KBM-7 (cell line): ENCODE measurements at regions not wholly inside any gene's neighbourhood (a gene's known extent, or its start where the extent isn't known, plus 50 kb on each side); places are given as distances from the start of the nearest gene placed in this dataset.
"Not testable (repeated sequence)": the region's sequence is repeated elsewhere in the genome, so short reads cannot be mapped to it uniquely, and the experiment has no call there.

ENCODE experiments used
- DNase-seq: peaks from one replicate; pipeline ENCODE4 v3.0.0-alpha.2; 2015
- in situ Hi-C: fragments of 300-500 bp; cut with MboI; formaldehyde crosslinking; loops from 2 replicates; pipeline ENCODE4 v1.14.3; 2020; ENCODE audit warnings: low sequenced_read_pairs, low pct_unique_long_range_greater_than_20kb, mixed read lengths

DNA sequence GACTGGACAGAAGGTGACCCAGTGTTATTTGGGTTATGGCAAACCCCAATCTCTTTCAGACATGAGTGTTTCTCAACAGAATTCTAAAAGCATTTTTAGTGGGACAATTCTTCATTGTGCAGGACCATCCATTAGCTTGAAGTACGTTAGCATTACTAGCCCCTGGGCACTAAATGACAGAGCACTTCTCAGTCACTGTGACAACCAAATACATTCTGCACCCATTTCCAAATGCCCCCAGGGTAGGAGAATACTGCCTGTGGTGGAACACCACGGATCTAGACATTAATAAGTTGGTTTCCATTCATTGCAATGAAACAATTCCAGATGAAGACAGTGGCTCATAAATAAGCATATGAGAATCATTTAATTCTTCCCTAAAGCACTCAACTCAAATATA is 102.4 kb upstream of the FRMD4A start:
- no peak for DNase-seq
- in situ Hi-C loops, result no loop called here

DNA sequence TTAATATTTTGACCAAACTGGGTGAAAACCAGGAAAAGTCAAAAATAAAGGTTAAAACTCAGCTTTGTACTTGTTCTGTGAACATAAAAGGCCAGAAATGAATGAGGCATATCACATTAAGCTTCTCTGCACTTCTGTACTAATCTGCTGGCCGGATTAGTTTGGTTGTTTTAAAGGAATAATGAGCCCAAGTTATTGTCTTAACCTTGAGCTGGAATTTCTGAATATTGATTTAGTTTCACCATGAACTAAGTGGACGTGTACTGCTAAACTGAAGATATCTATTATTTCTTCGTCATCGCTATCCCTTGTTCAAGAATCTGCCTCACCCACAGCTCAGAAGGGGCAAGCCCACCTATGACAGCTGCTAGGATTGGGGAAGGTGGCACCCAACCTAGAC is 101.1 kb upstream of the FRMD4A start:
- DNase-seq, result no peak
- in situ Hi-C loops, result no loop called here

DNA sequence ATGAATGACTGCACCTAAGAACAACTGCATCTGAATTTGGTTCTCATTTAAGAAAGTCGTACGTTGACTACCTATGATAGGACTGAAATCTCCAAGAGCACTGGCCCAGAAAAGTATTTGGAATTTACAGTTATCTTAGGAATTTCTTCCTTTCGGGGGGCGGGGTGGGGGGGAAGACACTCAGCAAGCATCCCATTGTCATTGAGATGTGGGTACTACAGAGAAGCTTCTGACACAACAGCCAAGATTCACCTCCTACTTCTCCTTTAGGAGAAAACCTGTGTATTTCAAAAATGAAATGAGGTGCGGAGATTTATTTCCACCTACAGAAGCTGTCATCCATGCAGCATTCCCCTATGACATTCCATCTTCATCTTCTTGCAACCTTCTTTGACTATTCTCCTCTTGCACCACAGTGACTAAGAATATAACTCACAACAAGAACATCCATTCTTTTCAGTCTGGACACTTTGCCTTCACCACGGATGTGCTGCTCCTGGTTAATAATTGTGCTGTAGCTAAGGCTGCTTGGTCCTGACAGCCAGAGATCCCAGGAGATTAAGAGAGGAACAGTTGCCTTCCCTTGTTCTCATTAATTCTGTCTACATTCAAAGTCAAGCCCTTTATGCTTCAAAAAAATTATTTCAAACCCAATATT is 98.4 kb upstream of the FRMD4A start:
- no peak for DNase-seq
- in situ Hi-C loops, result no loop called here

DNA sequence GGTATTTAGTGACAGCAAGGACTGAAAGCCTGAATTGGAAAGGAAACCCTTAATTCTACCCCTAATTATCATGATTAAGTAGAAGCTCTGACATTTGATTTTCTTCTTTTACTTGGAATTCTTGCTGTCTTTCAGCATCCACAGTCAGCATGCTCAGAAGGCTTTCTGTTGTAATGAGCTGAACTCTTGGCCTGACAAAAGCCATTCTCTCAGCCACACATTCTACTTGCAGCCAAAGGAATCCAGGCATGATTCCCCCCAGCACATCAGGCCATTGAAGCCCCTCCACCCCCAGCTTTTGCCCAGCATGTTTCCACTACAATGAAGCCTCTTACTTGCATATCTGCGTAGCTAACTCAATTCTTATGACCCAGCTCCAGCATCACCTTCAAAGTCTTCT is 94.3 kb upstream of the FRMD4A start:
- in situ Hi-C loops, result no loop called here
- no peak for DNase-seq

DNA sequence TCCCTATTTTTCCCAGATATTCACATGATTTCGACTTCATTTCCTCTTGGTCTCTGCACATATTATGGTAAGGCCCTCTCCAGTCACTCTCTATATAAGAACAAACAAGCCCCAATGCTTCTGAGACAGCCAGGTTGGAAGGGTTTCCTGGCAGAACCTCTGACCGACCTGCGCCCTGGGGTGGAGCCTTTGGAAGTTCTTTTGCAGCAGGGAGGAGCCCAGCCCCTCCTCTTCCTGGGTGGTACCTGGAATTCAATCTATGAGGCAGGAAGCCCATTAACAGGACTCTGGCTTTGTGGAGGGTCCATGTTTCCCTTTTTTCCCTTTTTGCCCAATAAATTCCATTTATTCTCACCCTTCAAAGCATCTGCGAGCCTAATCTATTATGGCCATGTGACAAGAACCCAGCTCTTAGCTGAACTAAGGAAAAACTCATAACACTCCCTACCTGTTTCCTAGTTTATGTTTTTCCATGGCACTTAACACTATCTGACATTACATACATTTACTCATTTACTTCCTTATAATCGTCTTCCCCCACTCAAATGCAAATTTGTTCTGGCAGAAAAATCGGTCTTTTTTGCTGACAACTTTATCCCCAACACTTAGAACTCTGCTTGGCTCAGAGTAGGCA is 92.5 kb upstream of the FRMD4A start:
- DNase-seq, result no peak
- in situ Hi-C loops, result no loop called here

DNA sequence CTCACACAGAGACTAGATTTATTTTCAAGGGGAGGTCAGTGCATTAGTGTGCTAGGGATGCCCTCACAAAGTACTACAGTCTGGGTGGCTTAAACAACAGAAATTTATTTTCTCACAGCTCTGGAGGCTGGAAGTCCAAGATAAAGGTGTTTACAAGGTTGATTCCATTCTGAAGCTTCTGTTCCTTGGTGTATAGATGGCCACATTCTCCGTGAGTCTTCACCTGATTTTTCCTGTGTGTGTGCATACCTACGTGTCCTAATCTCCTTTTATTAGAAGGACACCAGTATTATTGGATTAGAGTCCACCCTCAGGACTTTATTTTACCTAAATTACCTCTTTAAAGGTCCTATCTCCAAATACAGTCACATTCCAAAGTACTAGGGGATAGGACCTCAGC is 91.7 kb upstream of the FRMD4A start:
- no peak for DNase-seq
- in situ Hi-C loops, result no loop called here

DNA sequence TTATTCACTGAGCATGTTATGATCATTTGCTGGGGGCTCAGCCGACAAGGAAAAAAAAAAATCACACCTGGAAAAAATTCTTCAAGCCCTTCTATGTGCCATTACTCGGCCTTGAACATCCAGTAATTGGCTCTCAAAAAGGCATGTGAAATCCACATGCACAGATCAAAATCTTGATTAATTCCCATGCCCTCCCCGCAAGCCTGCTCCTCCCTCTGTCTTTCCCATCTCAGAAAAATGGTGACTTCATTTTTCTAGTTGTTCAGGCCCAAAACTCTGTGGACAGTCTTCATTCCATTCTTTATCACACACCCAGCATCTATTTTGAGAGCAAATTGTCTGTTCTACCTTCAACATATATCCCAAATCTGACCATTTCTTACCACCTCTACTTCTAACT is 91.2 kb upstream of the FRMD4A start:
- in situ Hi-C loops, result no loop called here
- DNase-seq, result no peak

DNA sequence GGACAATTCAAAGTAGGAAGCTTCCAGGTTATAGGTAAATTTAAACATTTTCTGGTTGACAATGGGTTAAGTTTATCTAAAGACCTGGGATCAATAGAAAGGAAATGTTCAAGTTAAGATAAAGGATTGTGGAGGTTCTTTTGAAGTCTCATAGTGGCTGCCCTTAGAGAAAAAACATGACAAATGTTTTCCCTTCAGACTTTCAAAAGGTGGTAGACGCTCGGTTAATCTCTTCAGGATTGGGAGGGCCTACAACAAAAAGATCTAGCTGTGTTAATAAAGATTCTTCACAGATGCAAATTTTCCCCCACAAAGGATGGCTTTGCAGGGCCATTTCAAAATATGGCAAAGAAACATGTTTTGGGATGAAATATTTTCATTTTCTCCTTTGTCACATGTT is 86.6 kb upstream of the FRMD4A start:
- in situ Hi-C loops, DNase-seq: not testable (repeated sequence)

DNA sequence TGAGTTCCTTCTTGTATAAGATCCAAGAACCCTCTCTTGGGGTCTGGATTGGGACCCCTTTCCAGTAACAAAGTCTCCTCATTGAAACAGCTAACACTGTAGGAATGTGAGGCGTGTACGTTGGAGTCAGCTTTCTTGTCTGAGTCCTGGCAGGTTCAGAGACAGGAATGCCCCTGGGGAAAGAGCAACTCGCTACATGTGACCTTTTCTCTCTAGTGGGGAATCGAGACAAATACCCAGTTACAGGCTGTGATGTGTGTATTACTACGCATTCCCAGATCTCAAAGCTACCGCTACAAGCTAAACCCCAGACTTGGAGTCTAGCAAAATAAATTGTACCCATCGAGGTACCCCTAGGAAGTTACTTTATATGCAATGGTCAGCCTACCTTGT is 85.6 kb upstream of the FRMD4A start:
- DNase-seq, result no peak
- in situ Hi-C loops, result no loop called here

DNA sequence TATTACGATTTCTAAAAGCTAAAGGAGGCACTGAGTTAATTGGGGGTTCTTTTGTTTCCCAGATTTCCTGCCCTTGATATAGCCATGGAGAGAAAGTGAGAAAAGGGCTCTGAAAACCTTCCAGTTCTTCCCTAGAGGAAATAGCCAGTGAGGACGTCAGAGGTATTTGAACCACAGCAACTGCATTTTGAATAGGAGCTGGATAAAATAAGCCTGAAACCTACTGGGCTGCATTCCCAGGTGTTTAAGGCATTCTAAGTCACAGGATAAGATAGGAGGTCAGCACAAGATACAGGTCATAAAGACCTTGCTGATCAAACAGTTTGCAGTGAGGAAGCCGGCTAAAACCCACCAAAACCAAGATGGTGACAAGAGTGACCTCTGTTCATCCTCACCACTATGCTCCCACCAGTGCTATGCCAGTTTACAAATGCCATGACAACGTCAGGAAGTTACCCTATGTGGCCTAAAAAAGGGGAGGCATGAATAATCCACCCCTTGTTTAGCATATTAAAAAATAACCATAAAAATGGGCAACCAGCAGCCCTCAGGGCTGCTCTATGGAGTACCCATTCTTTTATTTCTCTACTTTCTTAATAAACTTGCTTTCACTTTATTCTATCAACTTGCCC is 85.1 kb upstream of the FRMD4A start:
- in situ Hi-C loops, result no loop called here
- DNase-seq, result no peak

DNA sequence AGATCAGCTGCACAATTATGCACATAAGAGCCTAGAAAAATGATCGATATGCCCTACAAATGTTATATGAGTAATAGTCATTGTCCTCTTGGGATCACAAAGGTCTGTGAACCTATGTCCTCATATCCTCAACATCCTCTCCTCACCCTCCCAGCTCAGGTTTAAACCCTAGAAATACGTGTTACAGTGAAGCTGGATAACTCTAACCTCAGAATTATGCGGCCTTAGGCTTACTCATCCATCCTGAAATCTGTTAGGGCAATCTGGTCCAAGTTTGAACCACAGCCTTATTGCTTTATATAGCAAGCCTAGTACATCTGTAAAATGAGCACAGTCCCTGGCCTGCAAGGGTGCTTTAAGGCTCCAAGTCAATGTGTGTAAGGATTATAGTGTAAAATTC is 84.2 kb upstream of the FRMD4A start:
- in situ Hi-C loops, result no loop called here
- DNase-seq, result no peak

DNA sequence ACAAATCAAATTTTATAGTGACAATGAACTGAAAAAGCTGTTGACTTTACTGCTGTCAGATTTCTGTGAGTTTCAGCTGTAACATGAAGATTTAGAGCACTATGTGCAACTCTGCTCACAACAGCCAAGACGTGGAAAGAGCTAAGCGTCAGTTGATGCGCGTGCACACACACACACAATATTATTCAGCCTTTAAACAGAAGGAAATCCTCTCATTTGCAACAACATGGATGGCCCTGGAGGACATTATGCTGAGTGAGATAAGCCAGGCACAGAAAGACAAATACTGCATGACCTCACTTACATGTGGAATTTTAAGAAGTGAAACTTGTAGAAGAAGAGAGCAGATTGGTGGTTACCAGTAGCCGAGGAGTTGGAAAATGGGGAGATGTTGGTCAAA is 82.8 kb upstream of the FRMD4A start:
- no peak for DNase-seq

DNA sequence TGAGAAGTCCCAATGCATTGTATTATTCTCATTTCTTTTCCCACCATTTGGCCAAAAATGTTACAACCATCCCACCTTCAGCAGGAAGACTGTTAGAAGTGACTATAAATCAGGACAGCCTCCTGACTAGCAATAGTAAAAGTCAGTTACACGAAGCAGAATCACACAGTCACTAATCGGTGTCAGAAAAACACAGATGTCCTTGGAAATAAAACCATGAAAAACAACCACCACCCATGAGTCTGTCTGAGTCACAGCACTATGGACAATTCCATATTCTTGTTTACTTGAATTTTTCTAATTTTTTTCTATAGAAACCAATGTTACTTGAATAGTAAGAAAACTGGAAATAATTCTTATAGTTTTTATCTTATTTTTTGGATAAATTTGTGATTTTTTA is 81.9 kb upstream of the FRMD4A start:
- no peak for DNase-seq
- in situ Hi-C loops, result no loop called here

More for the DNA sequence above, 82.8 kb upstream of the FRMD4A start:
- in situ Hi-C loops, result no loop called here

DNA sequence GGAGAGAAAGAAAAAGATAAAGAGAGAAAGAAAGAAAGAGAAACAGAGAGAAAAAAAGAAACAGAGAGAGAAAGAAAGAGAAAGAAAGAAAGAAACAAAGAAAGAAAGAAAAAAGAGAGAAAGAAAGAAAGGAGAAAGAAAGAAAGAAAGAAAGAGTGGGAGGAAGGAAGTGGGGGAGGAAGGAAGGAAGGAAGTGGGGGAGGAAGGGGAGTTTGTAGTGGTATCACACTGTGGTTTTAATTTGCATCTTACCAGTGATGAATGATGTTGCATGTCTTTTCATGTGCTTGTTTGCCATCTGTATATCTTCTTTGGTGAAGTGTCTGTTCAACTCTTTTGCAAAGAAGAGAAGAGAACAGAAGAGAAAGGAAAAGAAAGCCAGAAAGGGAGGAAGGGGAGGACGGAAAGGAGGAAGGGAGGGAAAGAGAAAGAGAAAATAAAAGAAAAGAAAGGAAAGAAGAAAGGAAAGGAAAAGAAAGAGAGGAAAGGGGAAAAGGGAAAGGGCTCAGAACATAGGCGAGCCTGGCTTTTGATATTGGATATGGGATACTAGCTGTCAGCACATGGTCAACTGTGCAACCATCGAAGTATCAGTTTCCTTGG is 79.2 kb upstream of the FRMD4A start:
- in situ Hi-C loops, result no loop called here
- no peak for DNase-seq

DNA sequence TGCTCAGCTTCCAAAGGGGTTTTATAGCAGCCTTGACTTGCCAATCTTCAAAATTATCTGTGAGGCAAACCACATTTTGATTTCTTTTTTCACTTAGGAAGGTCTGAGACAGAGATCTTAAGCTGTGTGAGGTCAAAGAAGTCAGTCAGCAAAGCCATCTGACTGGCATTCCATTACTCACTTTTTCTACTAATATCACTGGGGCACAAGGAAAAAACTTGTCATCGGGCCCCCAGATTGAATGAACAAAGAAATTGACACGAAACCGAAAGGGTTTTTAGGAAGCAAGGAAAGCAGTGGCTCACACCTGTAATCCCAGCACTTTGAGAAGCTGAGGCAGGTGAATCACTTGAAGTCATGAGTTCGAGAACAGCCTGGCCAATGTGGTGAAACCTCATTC is 78.5 kb upstream of the FRMD4A start:
- in situ Hi-C loops, result no loop called here
- no peak for DNase-seq

DNA sequence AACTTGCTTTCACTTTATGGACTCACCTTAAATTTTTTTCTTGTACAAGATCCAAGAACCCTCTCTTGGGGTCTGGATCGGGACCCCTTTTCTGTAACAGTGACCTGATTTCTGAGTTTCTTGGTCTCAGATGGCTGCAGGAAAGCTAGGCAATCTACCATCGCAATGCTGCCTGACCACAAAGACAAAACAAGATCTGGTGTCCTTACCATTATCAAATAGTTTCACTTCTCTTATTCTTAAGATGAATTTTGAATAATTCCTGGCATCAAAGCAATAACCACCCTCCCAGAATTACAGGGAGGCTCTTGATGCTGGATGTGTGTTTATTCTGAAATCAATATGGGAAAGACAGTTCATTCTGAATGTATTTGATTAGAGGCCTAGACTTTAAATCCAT is 77.4 kb upstream of the FRMD4A start:
- DNase-seq, result no peak
- in situ Hi-C loops, result no loop called here

DNA sequence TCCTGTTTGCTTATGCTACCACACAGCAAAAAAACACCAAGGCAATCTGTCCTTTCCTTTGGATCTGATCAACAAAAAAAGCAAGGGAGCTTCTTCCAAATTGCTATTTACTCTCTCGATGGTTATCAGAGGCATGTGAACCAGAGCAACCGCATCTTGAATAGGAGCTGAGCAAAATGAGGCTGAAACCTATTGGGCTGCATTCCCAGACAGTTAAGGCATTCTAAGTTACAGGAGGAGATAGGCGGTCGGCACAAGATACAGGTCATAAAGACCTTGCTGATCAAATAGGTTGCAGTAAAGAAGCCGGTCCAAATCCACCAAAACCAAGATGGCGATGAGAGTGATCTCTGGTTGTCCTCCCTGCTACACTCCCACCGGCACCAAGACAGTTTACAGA is 76.8 kb upstream of the FRMD4A start:
- no peak for DNase-seq
- in situ Hi-C loops, result no loop called here

DNA sequence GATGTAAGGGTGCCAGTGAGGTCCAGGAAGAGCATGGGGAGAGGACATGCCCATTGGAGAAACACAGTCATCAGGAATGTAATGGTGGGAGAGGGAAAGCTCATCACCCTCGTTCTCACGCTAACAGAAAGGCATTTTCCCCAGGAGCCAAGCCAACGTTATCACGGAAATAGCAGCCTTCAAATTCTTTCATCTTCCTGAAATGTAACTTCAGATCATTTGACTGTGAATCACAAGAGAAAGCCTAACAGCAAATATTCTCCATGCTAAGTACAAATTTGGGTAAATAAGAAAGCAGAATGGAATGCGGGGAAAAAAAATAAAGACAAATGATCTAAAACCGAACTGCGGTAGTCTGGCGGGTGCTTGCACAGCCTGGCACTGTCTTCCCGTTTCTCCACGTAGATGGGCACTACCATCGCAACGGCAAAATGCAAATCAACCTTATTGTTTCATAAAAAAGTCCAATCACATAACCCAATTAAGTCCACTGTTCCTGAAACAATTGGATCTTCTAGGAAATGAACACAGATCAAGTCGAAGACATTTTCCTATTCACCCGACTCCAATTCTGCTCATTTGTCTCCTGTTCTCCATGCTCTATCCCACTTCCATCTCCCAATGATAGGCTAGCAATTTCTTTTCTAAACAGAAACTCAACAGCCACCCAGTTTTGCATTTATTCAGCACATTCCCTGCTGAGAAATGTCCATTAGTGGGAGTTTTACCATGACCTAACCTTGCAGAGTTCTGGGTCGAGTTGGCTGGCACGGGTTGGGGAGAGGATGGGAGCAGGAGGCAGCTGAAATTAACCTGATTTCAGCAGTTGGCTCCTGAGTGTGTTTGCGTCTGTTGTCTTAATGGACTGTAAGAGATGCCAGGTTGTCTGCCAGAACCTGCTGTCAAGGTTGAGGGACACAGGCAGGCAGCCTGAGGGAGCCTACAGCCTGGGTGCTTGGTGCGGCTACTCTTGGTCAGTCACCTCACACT is 74.6 kb upstream of the FRMD4A start:
- in situ Hi-C loops, result no loop called here
- DNase-seq, result no peak

DNA sequence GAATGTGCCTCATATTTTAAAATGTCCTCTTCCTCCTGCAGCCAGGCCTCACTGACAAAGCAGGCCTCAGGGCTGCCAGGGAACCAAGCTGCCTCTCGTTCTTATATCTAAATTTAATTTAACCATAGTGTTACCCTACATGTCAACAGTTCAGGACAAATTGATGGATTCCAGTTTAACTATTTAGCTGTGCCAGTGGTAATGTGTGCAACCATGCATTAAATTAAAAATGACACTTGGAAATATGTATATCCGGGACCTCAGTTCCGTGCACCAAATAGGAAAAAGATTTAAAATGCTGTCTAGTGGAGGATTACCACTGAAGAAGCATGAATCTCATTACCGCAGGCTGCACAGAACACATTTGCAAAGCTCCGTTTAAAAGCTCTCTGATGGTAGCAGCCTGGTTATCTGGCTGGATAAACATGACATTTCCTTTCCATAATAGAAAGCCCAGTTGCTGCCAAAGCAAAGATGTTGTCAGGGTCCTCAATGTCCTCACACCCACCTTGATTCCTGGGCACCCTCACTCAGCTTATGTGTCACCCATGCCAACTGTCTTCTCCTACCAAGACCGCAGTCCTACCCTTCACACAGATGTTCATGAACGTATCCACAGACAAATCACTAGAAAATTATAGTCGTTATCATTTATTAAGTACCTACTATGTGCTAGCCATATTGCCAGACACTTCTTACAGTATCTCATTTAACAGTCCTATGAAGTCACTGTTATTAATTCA is 73.3 kb upstream of the FRMD4A start:
- in situ Hi-C loops, result no loop called here
- DNase-seq, result peak; percentile 32
